ENCODE measurements at regions not wholly inside any gene's neighbourhood (a gene's known extent, or its start where the extent isn't known, plus 50 kb on each side); places are given as distances from the start of the nearest gene placed in this dataset.

DNA sequence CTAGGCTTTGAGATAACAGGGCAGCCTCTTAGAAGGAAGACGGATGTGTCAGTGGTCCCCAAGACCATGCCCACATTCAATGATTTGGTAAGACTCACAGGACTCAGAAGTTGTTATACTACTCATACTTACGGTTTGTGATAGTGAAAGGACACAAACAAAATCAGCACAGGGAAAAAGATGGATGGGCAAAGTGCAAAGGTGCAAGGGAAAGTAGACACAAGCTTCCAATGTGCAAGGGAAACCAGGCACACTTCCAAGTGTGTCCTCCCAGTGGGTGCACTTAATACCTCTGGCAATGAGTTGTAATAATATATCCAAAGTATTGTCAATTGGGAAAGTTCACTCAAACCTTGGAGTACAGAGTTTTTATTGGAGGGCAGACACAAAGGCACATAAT is 53.8 kb upstream of the VCX start:
- H3K4me3 Mint-ChIP-seq (ENCODE audit: unreplicated experiment), result no peak overlapping the region
- TF ChIP-seq, protein P1, sequence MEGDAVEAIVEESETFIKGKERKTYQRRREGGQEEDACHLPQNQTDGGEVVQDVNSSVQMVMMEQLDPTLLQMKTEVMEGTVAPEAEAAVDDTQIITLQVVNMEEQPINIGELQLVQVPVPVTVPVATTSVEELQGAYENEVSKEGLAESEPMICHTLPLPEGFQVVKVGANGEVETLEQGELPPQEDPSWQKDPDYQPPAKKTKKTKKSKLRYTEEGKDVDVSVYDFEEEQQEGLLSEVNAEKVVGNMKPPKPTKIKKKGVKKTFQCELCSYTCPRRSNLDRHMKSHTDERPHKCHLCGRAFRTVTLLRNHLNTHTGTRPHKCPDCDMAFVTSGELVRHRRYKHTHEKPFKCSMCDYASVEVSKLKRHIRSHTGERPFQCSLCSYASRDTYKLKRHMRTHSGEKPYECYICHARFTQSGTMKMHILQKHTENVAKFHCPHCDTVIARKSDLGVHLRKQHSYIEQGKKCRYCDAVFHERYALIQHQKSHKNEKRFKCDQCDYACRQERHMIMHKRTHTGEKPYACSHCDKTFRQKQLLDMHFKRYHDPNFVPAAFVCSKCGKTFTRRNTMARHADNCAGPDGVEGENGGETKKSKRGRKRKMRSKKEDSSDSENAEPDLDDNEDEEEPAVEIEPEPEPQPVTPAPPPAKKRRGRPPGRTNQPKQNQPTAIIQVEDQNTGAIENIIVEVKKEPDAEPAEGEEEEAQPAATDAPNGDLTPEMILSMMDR (IDR thresholded peaks at IDR 0.05), result no peak
- H3K27ac Mint-ChIP-seq (ENCODE audit: unreplicated experiment), result no peak overlapping the region
- no peaks in the 10 kb centered on the region for H3K4me1 Mint-ChIP-seq (ENCODE audit: low read depth)
- peaks cover 12% of the 10 kb centered on the region for H3K9me3 Mint-ChIP-seq (ENCODE audit: low read depth)
- H3K27me3 Mint-ChIP-seq (ENCODE audit: low read depth), result no peaks in the 10 kb centered on the region
- no peaks in the 10 kb centered on the region for H3K36me3 Mint-ChIP-seq (ENCODE audit: low read depth)
- no peak for DNase-seq (ENCODE audit: low spot score)

DNA sequence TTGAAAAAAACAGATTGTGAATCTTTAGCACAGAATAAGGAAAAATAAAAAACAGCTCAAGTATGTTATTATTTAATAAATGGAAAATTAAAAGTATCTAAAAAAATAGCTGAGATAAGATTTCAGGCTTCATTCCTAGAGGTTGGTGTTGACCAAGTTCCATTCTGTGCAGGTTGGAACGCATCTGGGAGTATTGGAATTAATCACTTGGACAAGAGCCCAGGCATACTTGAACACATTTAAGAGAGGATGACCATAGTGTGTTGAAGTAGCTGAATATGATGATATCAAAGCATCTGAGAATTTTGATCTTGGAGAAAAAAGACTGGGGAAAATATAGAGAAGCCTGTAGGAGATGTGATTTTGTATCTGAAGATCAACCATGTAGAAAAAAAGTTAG is 54.6 kb upstream of the VCX start:
- H3K9me3 Mint-ChIP-seq (ENCODE audit: low read depth), result peaks cover 12% of the 10 kb centered on the region
- TF ChIP-seq, protein P1 (IDR thresholded peaks at IDR 0.05), result no peak
- H3K4me1 Mint-ChIP-seq (ENCODE audit: low read depth), result no peaks in the 10 kb centered on the region

DNA sequence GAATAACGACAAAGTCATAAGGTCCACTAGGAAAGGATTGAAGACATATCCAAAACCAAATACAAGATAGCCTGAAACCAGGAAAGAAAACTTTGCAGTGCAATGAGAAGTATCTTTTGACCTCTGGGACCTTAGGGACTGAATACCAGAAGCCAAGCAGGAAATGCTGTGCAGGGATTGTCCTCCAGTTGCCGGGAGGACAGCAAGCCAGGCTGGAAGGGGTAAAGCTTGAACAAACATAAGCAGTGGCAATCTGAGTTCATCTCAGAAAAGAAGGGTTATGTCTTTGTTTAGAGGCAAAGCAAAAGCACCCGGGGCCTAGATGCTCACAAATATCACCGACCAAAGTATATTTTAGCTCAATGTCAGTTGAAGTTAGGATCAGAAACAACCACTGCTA is 55.3 kb upstream of the VCX start:
- Mint-ChIP-seq H3K9me3 (ENCODE audit: low read depth) (peaks cover 12% of the 10 kb centered on the region), H3K27me3 (ENCODE audit: low read depth) (no peaks in the 10 kb centered on the region), H3K4me3 (ENCODE audit: unreplicated experiment) (no peak overlapping the region), H3K27ac (ENCODE audit: unreplicated experiment) (no peak overlapping the region), H3K36me3 (ENCODE audit: low read depth) (no peaks in the 10 kb centered on the region), H3K4me1 (ENCODE audit: low read depth) (no peaks in the 10 kb centered on the region)
- DNase-seq (ENCODE audit: low spot score), result no peak
- TF ChIP-seq, protein P1 (IDR thresholded peaks at IDR 0.05), result no peak

More for the DNA sequence above, 54.6 kb upstream of the VCX start:
- Mint-ChIP-seq H3K4me3 (ENCODE audit: unreplicated experiment) (no peak overlapping the region), H3K27ac (ENCODE audit: unreplicated experiment) (no peak overlapping the region), H3K27me3 (ENCODE audit: low read depth) (no peaks in the 10 kb centered on the region), H3K36me3 (ENCODE audit: low read depth) (no peaks in the 10 kb centered on the region)
- no peak for DNase-seq (ENCODE audit: low spot score)

DNA sequence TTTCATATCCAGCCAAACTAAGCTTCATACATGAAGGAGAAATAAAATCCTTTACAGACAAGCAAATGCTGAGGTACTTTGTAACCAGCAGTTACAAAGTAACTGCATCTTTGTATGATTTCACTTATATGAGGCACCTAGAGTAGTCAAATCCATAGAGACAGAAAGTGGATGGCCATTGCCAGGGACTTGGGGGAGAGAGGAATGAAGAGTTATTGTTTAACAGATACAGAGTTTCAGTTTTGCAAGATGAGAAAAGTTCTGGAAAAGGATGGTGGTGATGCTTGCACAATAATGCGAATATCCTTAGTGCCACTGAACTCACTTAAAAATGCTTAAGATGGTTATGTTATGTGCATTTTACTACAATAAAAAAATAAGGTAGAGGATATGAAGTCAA is 58.4 kb upstream of the VCX start:
- Mint-ChIP-seq H3K36me3 (ENCODE audit: low read depth) (no peaks in the 10 kb centered on the region), H3K27me3 (ENCODE audit: low read depth) (no peaks in the 10 kb centered on the region), H3K4me3 (ENCODE audit: unreplicated experiment) (no peak overlapping the region), H3K4me1 (ENCODE audit: low read depth) (no peaks in the 10 kb centered on the region), H3K27ac (ENCODE audit: unreplicated experiment) (no peak overlapping the region), H3K9me3 (ENCODE audit: low read depth) (peaks cover 13% of the 10 kb centered on the region)
- DNase-seq (ENCODE audit: low spot score), result no peak
- TF ChIP-seq, protein P1 (IDR thresholded peaks at IDR 0.05), result no peak

DNA sequence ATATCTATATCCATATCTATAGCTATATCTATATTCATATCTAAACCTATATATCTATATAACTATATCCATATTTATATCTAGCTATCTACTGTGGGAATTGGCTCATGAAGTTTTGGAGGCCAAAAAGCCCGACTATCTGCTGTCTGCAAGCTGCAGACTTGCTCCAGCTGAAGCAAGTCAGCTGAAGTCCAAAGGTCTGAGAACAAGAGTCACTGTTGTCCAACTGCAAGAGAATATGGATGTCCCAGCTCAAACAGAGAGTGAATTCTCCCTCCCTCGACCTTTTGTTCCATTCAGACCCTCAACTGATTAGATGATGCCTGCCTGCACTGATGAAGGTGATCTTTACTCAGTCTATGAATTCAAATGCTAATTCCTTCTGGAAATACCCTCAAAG is 63.3 kb upstream of the VCX start:
- Mint-ChIP-seq H3K36me3 (ENCODE audit: low read depth) (no peaks in the 10 kb centered on the region), H3K4me3 (ENCODE audit: unreplicated experiment) (no peak overlapping the region), H3K4me1 (ENCODE audit: low read depth) (no peaks in the 10 kb centered on the region), H3K27me3 (ENCODE audit: low read depth) (no peaks in the 10 kb centered on the region), H3K9me3 (ENCODE audit: low read depth) (peaks cover 4% of the 10 kb centered on the region), H3K27ac (ENCODE audit: unreplicated experiment) (no peak overlapping the region)
- TF ChIP-seq, protein P1 (IDR thresholded peaks at IDR 0.05), result no peak
- no peak for DNase-seq (ENCODE audit: low spot score)

All from chondrocyte (in vitro differentiated cells).